Subcutaneous abdominal adipose tissue (tissue), 5 donors: ENCODE measurements at regions not wholly inside any gene's neighbourhood (a gene's known extent, or its start where the extent isn't known, plus 50 kb on each side); places are given as distances from the start of the nearest gene placed in this dataset.

Experiments used
- H3K27ac ChIP-seq: one replicate; pipeline ENCODE4 v1.7.0; 2013; ENCODE audit warnings: low read depth, mild to moderate bottlenecking, inconsistent platforms, low read length, moderate library complexity
- H3K27me3 ChIP-seq, 5 donors: one replicate each; pipeline ENCODE4 v1.7.0; 2013; ENCODE audit warnings: low read length in 5 of 5, inconsistent platforms in 1 of 5; ENCODE audit not compliant: control insufficient read depth in 5 of 5, insufficient read depth in 4 of 5
- H3K36me3 ChIP-seq, 5 donors: one replicate each; pipeline ENCODE4 v1.7.0; 2013; ENCODE audit warnings: low read length in 5 of 5; ENCODE audit not compliant: control insufficient read depth in 5 of 5, insufficient read depth in 5 of 5
- H3K4me1 ChIP-seq, 5 donors: one replicate each; pipeline ENCODE4 v1.7.0; 2013; ENCODE audit warnings: low read length in 5 of 5, mild to moderate bottlenecking in 3 of 5, moderate library complexity in 1 of 5; ENCODE audit not compliant: control insufficient read depth in 5 of 5, insufficient read depth in 5 of 5
- H3K4me3 ChIP-seq, 5 donors: one replicate each; pipeline ENCODE4 v1.7.0; 2013; ENCODE audit warnings: low read length in 5 of 5, low read depth in 1 of 5
- H3K9ac ChIP-seq, 5 donors: one replicate each; pipeline ENCODE4 v1.7.0; 2013; ENCODE audit warnings: low read length in 5 of 5, mild to moderate bottlenecking in 4 of 5, moderate library complexity in 3 of 5
- H3K9me3 ChIP-seq, 5 donors: one replicate each; pipeline ENCODE4 v1.7.0; 2013; ENCODE audit warnings: low read length in 5 of 5; ENCODE audit not compliant: control insufficient read depth in 5 of 5
- donor health status: healthy.
- donor health status: healthy.
- donor health status: healthy.
- donor health status: healthy.
- donor health status: healthy.

DNA sequence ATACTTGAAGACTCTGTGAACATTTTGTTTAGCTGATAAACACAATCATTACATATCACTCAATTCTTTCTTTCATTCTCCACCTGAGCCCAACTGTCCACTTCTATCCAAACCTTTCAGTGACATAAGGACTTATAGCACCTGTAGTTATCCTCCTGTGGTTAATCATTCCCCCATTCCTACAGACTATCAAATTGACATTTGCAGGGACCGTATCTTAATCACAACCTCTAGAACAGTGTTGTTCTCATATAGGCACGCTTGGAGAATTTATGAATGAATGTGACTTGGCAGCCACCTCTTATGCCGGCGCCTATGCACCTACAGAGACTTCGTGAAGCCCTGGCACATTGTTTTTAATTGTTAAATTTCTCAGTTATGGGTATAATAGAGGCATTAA is 83.9 kb upstream of the CXADR start:
- no peak overlapping the region for H3K4me3 ChIP-seq
- no peaks in the 10 kb centered on the region for H3K4me1 ChIP-seq
- no peak overlapping the region for H3K27ac ChIP-seq
- no peak overlapping the region for H3K9ac ChIP-seq
- H3K36me3 ChIP-seq: no peaks in the 10 kb centered on the region
- H3K9me3 ChIP-seq: peaks cover 0 to 3% (median 0%) of the 10 kb centered on the region in 5 donors
- no peaks in the 10 kb centered on the region for H3K27me3 ChIP-seq

DNA sequence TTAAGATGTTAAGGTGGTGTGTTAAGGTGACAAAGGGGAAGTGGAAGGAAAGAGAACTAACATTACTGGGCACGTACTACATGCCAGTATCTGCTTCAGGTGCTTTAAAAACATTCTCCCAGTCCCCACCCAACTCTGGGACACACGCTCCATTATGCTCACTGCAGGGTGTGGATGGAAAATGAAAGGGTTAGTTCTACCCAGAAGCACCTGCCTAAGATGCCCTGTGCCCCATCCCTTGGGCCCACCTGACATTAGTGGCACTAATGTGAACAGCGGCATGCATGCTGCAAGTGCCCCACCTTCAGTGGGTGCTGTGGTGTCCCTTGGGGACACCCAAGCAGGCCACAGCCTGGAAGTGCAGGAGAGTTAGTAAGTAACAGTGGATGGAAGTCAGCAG is 82.9 kb upstream of the CXADR start:
- Histone ChIP-seq H3K27ac (no peak overlapping the region), H3K27me3 (no peaks in the 10 kb centered on the region), H3K36me3 (no peaks in the 10 kb centered on the region), H3K4me1 (no peaks in the 10 kb centered on the region), H3K9me3 (no peaks in the 10 kb centered on the region), H3K9ac (no peak overlapping the region), H3K4me3 (no peak overlapping the region)

DNA sequence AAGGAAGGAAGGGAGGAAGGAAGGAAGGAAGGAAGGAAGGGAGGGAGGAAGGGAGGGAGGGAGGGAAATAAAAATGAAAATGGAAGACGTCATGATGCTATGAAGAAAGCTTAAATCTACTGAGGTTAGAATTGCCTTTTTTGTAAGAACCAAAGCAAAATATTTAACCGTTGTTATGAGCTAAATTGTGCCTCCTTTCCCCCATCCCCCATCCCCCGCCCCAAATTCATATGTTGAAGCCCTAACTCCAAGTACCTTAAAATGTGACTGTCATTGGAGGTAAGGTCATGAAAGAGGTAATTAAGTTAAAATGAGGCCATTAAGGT is 80.1 kb upstream of the CXADR start:
- Histone ChIP-seq H3K27me3 (no peaks in the 10 kb centered on the region), H3K4me3 (no peak overlapping the region), H3K9ac (no peak overlapping the region), H3K36me3 (no peaks in the 10 kb centered on the region), H3K27ac (no peak overlapping the region), H3K4me1 (peaks cover 0 to 3% (median 0%) of the 10 kb centered on the region in 5 donors), H3K9me3 (no peaks in the 10 kb centered on the region)

DNA sequence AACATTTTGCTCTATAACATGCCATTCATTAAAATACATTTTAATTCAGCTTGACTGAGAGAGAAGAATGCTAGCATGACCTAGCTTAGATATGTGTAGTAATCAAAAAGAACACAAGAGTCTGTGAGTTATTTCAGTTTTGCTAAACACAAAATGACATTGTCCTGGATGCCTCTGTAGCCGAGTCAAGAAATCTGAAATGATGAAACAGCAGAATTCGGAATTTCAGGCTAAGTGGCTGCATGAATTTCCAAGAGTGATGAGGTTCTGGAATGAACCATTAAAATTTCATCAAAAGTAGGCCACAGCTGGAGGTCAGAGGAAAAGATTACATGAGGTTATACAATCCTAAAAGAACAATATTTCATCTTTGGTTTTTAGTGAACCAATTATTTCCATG is 79.1 kb upstream of the CXADR start:
- Histone ChIP-seq H3K27me3 (no peaks in the 10 kb centered on the region), H3K27ac (no peak overlapping the region), H3K4me1 (peaks cover 0 to 3% (median 0%) of the 10 kb centered on the region in 5 donors), H3K9ac (no peak overlapping the region), H3K4me3 (no peak overlapping the region), H3K9me3 (no peaks in the 10 kb centered on the region), H3K36me3 (no peaks in the 10 kb centered on the region)

DNA sequence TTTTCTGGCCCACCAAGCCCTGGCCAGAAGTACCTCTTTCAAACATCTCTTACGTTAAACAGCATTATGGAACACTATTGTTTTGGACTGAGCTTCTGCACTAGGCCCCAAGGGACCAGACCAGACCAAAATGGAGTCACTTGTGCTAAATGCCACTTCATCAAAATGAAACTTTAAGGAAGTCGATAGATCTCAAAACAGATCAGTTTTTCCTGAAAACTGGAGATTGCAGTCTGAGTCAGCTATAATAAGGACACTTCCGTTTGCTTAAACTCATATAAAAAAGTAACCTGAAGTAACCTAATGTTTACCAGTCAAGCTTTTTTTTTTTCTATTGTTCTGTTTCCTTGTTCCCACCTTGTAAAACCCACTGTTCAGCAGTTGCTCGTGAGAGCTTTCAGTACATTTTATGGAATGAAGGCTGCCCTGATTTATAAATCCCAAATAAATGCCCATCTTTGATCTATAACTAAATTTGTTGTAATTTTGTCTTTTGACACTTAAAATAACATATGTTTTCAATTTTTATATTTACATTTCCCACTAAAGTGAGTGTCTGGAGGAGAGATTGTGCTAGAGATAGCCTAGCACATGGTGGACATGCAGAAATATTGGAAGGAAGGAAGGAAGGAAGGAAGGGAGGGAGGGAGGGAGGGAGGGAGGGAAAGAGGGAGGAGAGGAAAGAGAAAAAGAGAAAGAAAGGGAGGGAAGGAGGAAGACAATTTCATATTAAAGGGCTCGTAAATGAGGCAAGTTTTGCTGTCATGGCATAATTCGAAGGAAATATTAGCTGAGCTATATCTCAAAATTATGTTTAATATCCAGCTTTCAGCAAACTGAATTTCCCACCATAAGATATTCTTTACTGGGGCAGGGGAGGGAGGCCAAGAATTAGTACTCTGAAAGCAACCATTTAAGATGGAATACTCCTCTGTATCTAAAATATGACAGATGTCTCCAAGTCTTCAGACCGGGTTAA is 77.0 kb upstream of the CXADR start:
- Histone ChIP-seq H3K4me3 (no peak overlapping the region), H3K27me3 (no peaks in the 10 kb centered on the region), H3K27ac (no peak overlapping the region), H3K9me3 (no peaks in the 10 kb centered on the region), H3K9ac (no peak overlapping the region), H3K36me3 (no peaks in the 10 kb centered on the region), H3K4me1 (peaks cover 0 to 3% (median 0%) of the 10 kb centered on the region in 5 donors)

DNA sequence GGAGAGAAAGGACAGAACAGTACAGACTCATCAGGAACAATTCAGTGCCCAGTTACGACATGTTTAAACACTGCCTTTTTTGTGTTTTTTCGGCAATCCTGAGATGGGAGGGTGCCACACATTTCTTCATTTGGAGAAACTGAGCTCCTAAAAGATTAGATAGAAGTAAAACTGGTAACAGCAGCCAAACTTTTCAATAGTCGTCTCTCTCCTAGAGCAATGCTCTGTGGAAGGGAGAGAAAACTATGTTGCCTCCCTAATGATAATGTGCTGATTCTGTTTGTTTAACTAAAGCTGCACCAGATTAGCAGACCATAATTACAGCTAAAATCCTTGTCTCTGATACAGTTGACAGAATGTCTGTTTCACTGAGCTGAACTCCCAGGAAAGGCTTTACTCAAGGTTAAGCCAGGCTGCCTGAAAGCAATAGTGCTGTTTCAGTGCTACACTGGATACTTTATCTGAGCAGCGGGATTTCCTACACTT is 76.2 kb upstream of the CXADR start:
- no peak overlapping the region for H3K4me3 ChIP-seq
- no peaks in the 10 kb centered on the region for H3K36me3 ChIP-seq
- H3K27ac ChIP-seq: no peak overlapping the region
- peaks cover 0 to 3% (median 0%) of the 10 kb centered on the region in 5 donors for H3K4me1 ChIP-seq
- no peak overlapping the region for H3K9ac ChIP-seq
- H3K9me3 ChIP-seq: no peaks in the 10 kb centered on the region
- H3K27me3 ChIP-seq: no peaks in the 10 kb centered on the region

DNA sequence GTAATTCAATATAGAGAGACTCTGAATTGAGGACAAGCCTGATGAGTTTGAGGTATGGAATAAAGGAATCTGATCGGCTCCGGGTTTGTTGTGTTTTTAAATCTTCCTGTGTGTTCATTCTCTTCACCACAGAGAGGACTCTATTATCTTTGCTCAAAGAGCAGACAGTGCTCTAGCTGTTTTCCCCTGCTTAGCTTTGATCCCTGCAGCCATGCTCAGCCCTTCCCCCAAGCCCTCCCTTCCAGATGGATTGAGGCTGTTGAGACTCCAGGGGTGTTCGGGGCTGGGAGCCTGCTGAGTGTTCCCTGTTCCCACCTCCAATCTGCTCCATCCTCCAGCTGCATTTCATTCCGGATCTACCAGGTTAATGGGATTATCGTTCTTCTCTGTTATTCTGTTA is 74.2 kb upstream of the CXADR start:
- Histone ChIP-seq H3K27me3 (no peaks in the 10 kb centered on the region), H3K36me3 (no peaks in the 10 kb centered on the region), H3K4me3 (no peak overlapping the region), H3K9ac (no peak overlapping the region), H3K4me1 (peaks cover 0 to 6% (median 0%) of the 10 kb centered on the region in 5 donors), H3K27ac (no peak overlapping the region), H3K9me3 (no peaks in the 10 kb centered on the region)

DNA sequence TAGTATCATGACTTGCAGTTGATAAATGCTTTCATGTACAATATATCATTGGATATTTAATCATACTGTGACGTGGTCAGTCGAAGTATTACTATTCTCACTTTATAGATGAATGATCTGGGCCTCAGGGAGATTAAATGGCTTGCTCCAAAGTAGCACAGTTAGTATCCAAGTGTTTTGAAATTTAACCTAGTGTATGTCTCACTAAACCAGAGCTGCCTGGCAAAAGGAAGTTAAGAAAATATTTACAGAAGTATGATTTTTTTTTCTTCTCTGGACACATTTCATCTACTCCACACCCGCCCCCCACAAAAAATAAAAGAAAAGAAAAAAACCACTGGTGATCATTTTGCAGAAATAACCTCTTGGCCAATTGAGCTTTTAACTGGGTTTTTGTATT is 71.9 kb upstream of the CXADR start:
- Histone ChIP-seq H3K4me1 (peaks cover 0 to 3% (median 0%) of the 10 kb centered on the region in 5 donors), H3K36me3 (no peaks in the 10 kb centered on the region), H3K27ac (no peak overlapping the region), H3K4me3 (no peak overlapping the region), H3K9me3 (no peaks in the 10 kb centered on the region), H3K27me3 (no peaks in the 10 kb centered on the region), H3K9ac (no peak overlapping the region)

DNA sequence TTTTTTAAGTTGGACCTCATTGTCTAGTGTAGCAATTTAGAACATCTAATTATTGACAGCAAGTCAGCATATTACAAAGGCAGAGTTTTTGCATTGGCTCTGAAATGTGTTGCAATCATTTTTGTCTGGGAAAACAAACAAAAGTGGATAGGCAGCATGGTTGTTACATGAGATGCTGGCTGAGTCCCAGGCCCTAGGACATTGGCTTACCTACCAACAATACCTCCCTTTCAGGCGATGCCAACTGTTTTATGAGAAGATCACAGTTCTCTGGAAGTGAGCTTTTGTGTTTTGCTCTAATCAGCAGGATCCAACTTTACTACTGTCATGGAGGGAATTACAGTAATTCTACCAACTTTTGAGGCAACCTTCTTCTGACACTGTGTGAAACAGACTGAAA is 71.5 kb upstream of the CXADR start:
- Histone ChIP-seq H3K9ac (no peak overlapping the region), H3K27ac (no peak overlapping the region), H3K4me3 (no peak overlapping the region), H3K4me1 (peaks cover 0 to 3% (median 0%) of the 10 kb centered on the region in 5 donors), H3K36me3 (no peaks in the 10 kb centered on the region), H3K27me3 (no peaks in the 10 kb centered on the region), H3K9me3 (no peaks in the 10 kb centered on the region)

DNA sequence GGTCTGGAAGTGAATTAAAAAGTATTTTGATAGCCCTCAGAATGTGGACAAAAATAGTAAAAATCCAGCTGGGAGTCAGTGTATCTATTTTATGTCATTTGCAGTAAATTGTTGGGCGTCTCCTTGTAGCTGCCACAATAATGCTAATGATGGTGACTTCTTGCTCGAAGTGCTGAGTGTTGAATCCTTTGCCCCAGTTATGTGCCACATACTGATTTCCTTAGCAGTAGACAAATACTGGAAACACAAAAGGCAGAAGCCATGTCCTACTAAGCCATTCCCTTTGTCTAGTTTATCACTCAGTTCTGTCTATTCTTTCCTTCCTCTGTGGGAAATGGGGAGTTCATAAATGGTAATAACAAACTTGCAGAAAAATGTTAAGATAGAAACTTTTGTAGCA is 70.7 kb upstream of the CXADR start:
- no peaks in the 10 kb centered on the region for H3K36me3 ChIP-seq
- no peak overlapping the region for H3K27ac ChIP-seq
- no peak overlapping the region for H3K4me3 ChIP-seq
- no peaks in the 10 kb centered on the region for H3K27me3 ChIP-seq
- peaks cover 0 to 3% (median 0%) of the 10 kb centered on the region in 5 donors for H3K4me1 ChIP-seq
- no peaks in the 10 kb centered on the region for H3K9me3 ChIP-seq
- no peak overlapping the region for H3K9ac ChIP-seq
